H9 (cell line): ENCODE measurements at regions not wholly inside any gene's neighbourhood (a gene's known extent, or its start where the extent isn't known, plus 50 kb on each side); places are given as distances from the start of the nearest gene placed in this dataset.

Experiments
- DNase-seq: peaks from one replicate; pipeline ENCODE4 v3.0.0-alpha.2; 2017
- H2AFZ ChIP-seq: one replicate; pipeline ENCODE4 v1.6.1; 2013; ENCODE audit warnings: mild to moderate bottlenecking, low read length, control low read depth, moderate library complexity
- H2AK5ac ChIP-seq: 2 replicates; pipeline ENCODE4 v1.6.1; 2013; ENCODE audit warnings: low read length, control low read depth, mixed read lengths; ENCODE audit not compliant: insufficient read length
- H2BK120ac ChIP-seq: one replicate; pipeline ENCODE4 v1.6.1; 2013; ENCODE audit warnings: low read depth, mild to moderate bottlenecking, low read length, control low read depth, inconsistent platforms; ENCODE audit not compliant: poor library complexity, severe bottlenecking
- H2BK12ac ChIP-seq: 2 replicates; pipeline ENCODE4 v1.6.1; 2013; ENCODE audit warnings: low read length, control low read depth, mixed read lengths, low read depth; ENCODE audit not compliant: insufficient read length
- H2BK15ac ChIP-seq: 2 replicates; pipeline ENCODE4 v1.6.1; 2013; ENCODE audit warnings: low read depth, low read length, control low read depth
- H2BK20ac ChIP-seq: one replicate; pipeline ENCODE4 v1.6.1; 2013; ENCODE audit warnings: low read depth, mild to moderate bottlenecking, low read length, control low read depth, inconsistent platforms; ENCODE audit not compliant: poor library complexity, severe bottlenecking
- H2BK5ac ChIP-seq: 2 replicates; pipeline ENCODE4 v1.6.1; 2013; ENCODE audit warnings: low read length, control low read depth, mixed read lengths; ENCODE audit not compliant: insufficient read length
- H3K14ac ChIP-seq: 2 replicates; pipeline ENCODE4 v1.6.1; 2013; ENCODE audit warnings: low read length, control low read depth; ENCODE audit not compliant: insufficient read depth
- H3K18ac ChIP-seq: 2 replicates; pipeline ENCODE4 v1.6.1; 2013; ENCODE audit warnings: low read depth, mild to moderate bottlenecking, mixed read lengths, low read length, control low read depth; ENCODE audit not compliant: insufficient read length
- H3K23ac ChIP-seq: 2 replicates; pipeline ENCODE4 v1.6.1; 2013; ENCODE audit warnings: low read length, control low read depth, mixed read lengths, low read depth; ENCODE audit not compliant: insufficient read length
- H3K23me2 ChIP-seq: 2 replicates; pipeline ENCODE4 v1.6.1; 2013; ENCODE audit warnings: low read depth, mild to moderate bottlenecking, mixed read lengths, low read length, control low read depth; ENCODE audit not compliant: insufficient read length, poor library complexity, severe bottlenecking
- H3K27ac ChIP-seq: 2 replicates; pipeline ENCODE4 v1.5.1; 2013; ENCODE audit warnings: low read length, control low read depth, mixed read lengths, low read depth; ENCODE audit not compliant: insufficient read length
- H3K27me3 ChIP-seq: 2 replicates; pipeline ENCODE4 v1.6.1; 2013; ENCODE audit warnings: low read length, control low read depth, inconsistent platforms; ENCODE audit not compliant: insufficient read depth
- H3K4ac ChIP-seq: 2 replicates; pipeline ENCODE4 v1.6.1; 2013; ENCODE audit warnings: low read depth, mild to moderate bottlenecking, control low read depth, inconsistent platforms, low read length, moderate library complexity
- H3K4me1 ChIP-seq: 2 replicates; pipeline ENCODE4 v1.6.1; 2013; ENCODE audit warnings: low read length, control low read depth, inconsistent platforms; ENCODE audit not compliant: insufficient read depth
- H3K4me2 ChIP-seq: 2 replicates; pipeline ENCODE4 v1.6.1; 2013; ENCODE audit warnings: low read length, control low read depth, mixed read lengths; ENCODE audit not compliant: insufficient read length, insufficient read depth
- H3K56ac ChIP-seq: 2 replicates; pipeline ENCODE4 v1.6.1; 2013; ENCODE audit warnings: low read depth, mild to moderate bottlenecking, mixed read lengths, low read length, control low read depth; ENCODE audit not compliant: insufficient read length
- H3K79me1 ChIP-seq: 2 replicates; pipeline ENCODE4 v1.6.1; 2013; ENCODE audit warnings: low read depth, mild to moderate bottlenecking, moderate library complexity, low read length, control low read depth, inconsistent platforms; ENCODE audit not compliant: insufficient read depth, poor library complexity, severe bottlenecking
- H3K79me2 ChIP-seq: 2 replicates; pipeline ENCODE4 v1.6.1; 2013; ENCODE audit warnings: low read length, control low read depth, inconsistent platforms; ENCODE audit not compliant: insufficient read depth
- H3K9ac ChIP-seq: 2 replicates; pipeline ENCODE4 v1.6.1; 2013; ENCODE audit warnings: low read length, control low read depth, mixed read lengths; ENCODE audit not compliant: insufficient read length; ENCODE audit errors: extremely low read depth
- H3K9me3 ChIP-seq: one replicate; pipeline ENCODE4 v1.6.1; 2013; ENCODE audit warnings: low read depth, low read length, inconsistent platforms; ENCODE audit not compliant: control insufficient read depth
- H3T11ph ChIP-seq: one replicate; pipeline ENCODE4 v1.6.1; 2013; ENCODE audit warnings: mild to moderate bottlenecking, low read length, control low read depth, inconsistent platforms
- H4K20me1 ChIP-seq: one replicate; pipeline ENCODE4 v1.6.1; 2013; ENCODE audit not compliant: control insufficient read depth, insufficient read length, insufficient read depth
- H4K5ac ChIP-seq: 2 replicates; pipeline ENCODE4 v1.6.1; 2013; ENCODE audit warnings: low read depth, mild to moderate bottlenecking, mixed read lengths, low read length, control low read depth; ENCODE audit not compliant: insufficient read length
- H4K8ac ChIP-seq: replicated peaks from 2 replicates; pipeline ENCODE4 v1.6.1; 2013; ENCODE audit warnings: low read length, control low read depth, mixed read lengths, low read depth; ENCODE audit not compliant: insufficient read length
- H4K91ac ChIP-seq: 2 replicates; pipeline ENCODE4 v1.6.1; 2013; ENCODE audit warnings: low read depth, mild to moderate bottlenecking, moderate library complexity, mixed read lengths, low read length, control low read depth; ENCODE audit not compliant: insufficient read length
- H3K27ac Mint-ChIP-seq, 3 experiments: 2 replicates in 2 of 3; 3 replicates in 1 of 3; pipeline ENCODE4 v1.8.0; 2020 to 2021; ENCODE audit warnings: mixed read lengths in 3 of 3, mild to moderate bottlenecking in 1 of 3, moderate library complexity in 1 of 3
- H3K27me3 Mint-ChIP-seq: 2 replicates; pipeline ENCODE4 v1.8.0; 2021; ENCODE audit warnings: low read depth, mild to moderate bottlenecking, moderate library complexity, mixed read lengths
- H3K36me3 Mint-ChIP-seq, 3 experiments: 2 replicates in 2 of 3; 3 replicates in 1 of 3; pipeline ENCODE4 v1.8.0; 2020 to 2021; ENCODE audit warnings: low read depth in 3 of 3, mixed read lengths in 3 of 3; ENCODE audit not compliant: insufficient read depth in 1 of 3
- H3K4me1 Mint-ChIP-seq, 2 experiments: 2 replicates each; pipeline ENCODE4 v1.8.0; 2020; ENCODE audit warnings: mixed read lengths in 2 of 2
- H3K4me3 Mint-ChIP-seq, 2 experiments: 2 replicates in 1 of 2; 3 replicates in 1 of 2; pipeline ENCODE4 v1.8.0; 2020 to 2021; ENCODE audit warnings: mild to moderate bottlenecking in 2 of 2, mixed read lengths in 2 of 2, moderate library complexity in 1 of 2
- H3K9me3 Mint-ChIP-seq, 2 experiments: 2 replicates in 1 of 2; 3 replicates in 1 of 2; pipeline ENCODE4 v1.8.0; 2020; ENCODE audit warnings: mild to moderate bottlenecking in 2 of 2, mixed read lengths in 2 of 2, moderate library complexity in 1 of 2
- CTCF ChIP-seq: fragments of 200-600 bp; sonication (generic); conservative IDR thresholded peaks from 3 replicates; pipeline ENCODE4 v1.8.0; 2021; ENCODE audit warnings: antibody characterized with exemption, mild to moderate bottlenecking
- WGBS: extraction: QIAGEN DNeasy Blood & Tissue Kit; methylation state at CpG from one replicate; pipeline ENCODE4 v1.1.7; 2013; ENCODE audit warnings: missing lambda C conversion rate, low lambda C conversion rate, mixed read lengths; ENCODE audit not compliant: insufficient read length; ENCODE audit errors: extremely low coverage; 5-methylcytosine and 5-hydroxymethylcytosine counted together

- no peaks in the 10 kb centered on the region for H3K79me1 ChIP-seq
- H4K5ac ChIP-seq, result no peak overlapping the region
- Mint-ChIP-seq H3K9me3 (peaks cover 77 to 79% of the 10 kb centered on the region in 2 experiments), H3K27ac (no peak overlapping the region), H3K4me3 (no peak overlapping the region), H3K36me3 (peaks cover 6 to 15% (median 8%) of the 10 kb centered on the region in 3 experiments; a peak in 6 of 7 replicates), H3K4me1 (peaks cover 21 to 32% of the 10 kb centered on the region in 2 experiments), H3K27me3 (peaks cover 16% of the 10 kb centered on the region)
- H3K79me2 ChIP-seq, result no peaks in the 10 kb centered on the region
- no peak for TF ChIP-seq CTCF
- H2BK12ac ChIP-seq, result no peak overlapping the region
- no peak overlapping the region for H2BK5ac ChIP-seq
- H3K4ac ChIP-seq, result no peak overlapping the region
- H3K23me2 ChIP-seq, result no peaks in the 10 kb centered on the region
- no peak overlapping the region for H2AFZ ChIP-seq
- no peaks in the 10 kb centered on the region for H3K27me3 ChIP-seq
- H2AK5ac ChIP-seq, result no peak overlapping the region
- no peak overlapping the region for H3K23ac ChIP-seq
- no peak overlapping the region for H2BK15ac ChIP-seq
- no peak overlapping the region for H3K27ac ChIP-seq
- H2BK120ac ChIP-seq, result no peak overlapping the region
- H3T11ph ChIP-seq, result no peak overlapping the region
- no peak overlapping the region for H3K14ac ChIP-seq
- H4K20me1 ChIP-seq, result no peaks in the 10 kb centered on the region
- H4K91ac ChIP-seq, result no peak overlapping the region
- H3K56ac ChIP-seq, result no peak overlapping the region
- H2BK20ac ChIP-seq, result no peak overlapping the region
- H3K4me2 ChIP-seq, result no peak overlapping the region
- WGBS, result no CpG with 5 or more reads among the region's 5 CpGs
- no peak overlapping the region for H3K9ac ChIP-seq
- H4K8ac ChIP-seq, result no peak overlapping the region
- H3K18ac ChIP-seq, result no peak overlapping the region
- no peak for DNase-seq
- no peaks in the 10 kb centered on the region for H3K4me1 ChIP-seq
- no peaks in the 10 kb centered on the region for H3K9me3 ChIP-seq
Observed at GRCh38 chrX:40460926-40461325, 119.8 kb upstream of the ATP6AP2 start.
